ENCODE measurements at regions not wholly inside any gene's neighbourhood (a gene's known extent, or its start where the extent isn't known, plus 50 kb on each side); places are given as distances from the start of the nearest gene placed in this dataset.

DNA sequence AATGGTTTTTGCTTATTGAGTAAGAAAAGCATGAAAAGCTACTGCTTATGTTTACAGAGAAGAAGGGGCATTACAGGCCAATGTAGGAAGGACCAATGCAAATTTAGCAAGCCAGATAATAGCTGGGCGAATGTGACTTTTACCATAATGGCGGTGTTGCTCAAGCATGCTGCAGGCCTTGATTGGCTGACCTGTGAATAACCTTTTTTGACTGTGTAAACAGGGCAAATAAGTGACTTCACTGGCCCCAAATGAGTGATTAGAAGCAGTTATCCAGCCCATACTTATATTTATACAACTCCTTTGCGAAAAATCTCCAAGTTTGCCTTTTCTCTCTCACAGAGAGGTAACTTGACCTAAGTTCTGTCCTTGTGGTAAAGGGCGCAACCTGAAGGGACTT lies 146.9 kb downstream of the SP3 start (continued):
- TF ChIP-seq, protein P1, sequence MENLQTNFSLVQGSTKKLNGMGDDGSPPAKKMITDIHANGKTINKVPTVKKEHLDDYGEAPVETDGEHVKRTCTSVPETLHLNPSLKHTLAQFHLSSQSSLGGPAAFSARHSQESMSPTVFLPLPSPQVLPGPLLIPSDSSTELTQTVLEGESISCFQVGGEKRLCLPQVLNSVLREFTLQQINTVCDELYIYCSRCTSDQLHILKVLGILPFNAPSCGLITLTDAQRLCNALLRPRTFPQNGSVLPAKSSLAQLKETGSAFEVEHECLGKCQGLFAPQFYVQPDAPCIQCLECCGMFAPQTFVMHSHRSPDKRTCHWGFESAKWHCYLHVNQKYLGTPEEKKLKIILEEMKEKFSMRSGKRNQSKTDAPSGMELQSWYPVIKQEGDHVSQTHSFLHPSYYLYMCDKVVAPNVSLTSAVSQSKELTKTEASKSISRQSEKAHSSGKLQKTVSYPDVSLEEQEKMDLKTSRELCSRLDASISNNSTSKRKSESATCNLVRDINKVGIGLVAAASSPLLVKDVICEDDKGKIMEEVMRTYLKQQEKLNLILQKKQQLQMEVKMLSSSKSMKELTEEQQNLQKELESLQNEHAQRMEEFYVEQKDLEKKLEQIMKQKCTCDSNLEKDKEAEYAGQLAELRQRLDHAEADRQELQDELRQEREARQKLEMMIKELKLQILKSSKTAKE (CRISPR knock-in tag; IDR thresholded peaks at IDR 0.05; ENCODE audit: borderline replicate concordance): no peak
- no peak for TF ChIP-seq MZF1 (CRISPR knock-in tag; IDR thresholded peaks at IDR 0.05; ENCODE audit: borderline replicate concordance)
- no peak for TF ChIP-seq MAZ (IDR thresholded peaks at IDR 0.05; ENCODE audit: borderline replicate concordance, low read depth, low read length)
- no peak for TF ChIP-seq MAZ (CRISPR knock-in tag; IDR thresholded peaks at IDR 0.05; ENCODE audit: low read depth)
- no peak for TF ChIP-seq ZNF737 (CRISPR knock-in tag; IDR thresholded peaks at IDR 0.05; ENCODE audit: borderline replicate concordance)
- TF ChIP-seq SRF (IDR thresholded peaks at IDR 0.05; ENCODE audit: low read depth, low read length): no peak
- TF ChIP-seq, protein P2, sequence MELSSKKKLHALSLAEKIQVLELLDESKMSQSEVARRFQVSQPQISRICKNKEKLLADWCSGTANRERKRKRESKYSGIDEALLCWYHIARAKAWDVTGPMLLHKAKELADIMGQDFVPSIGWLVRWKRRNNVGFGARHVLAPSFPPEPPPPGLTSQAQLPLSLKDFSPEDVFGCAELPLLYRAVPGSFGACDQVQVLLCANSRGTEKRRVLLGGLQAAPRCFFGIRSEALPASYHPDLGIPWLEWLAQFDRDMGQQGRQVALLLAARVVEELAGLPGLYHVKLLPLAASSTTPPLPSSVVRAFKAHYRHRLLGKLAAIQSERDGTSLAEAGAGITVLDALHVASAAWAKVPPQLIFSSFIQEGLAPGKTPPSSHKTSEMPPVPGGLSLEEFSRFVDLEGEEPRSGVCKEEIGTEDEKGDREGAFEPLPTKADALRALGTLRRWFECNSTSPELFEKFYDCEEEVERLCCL (CRISPR knock-in tag; IDR thresholded peaks at IDR 0.05; ENCODE audit: borderline replicate concordance): no peak
- TF ChIP-seq, protein P3, sequence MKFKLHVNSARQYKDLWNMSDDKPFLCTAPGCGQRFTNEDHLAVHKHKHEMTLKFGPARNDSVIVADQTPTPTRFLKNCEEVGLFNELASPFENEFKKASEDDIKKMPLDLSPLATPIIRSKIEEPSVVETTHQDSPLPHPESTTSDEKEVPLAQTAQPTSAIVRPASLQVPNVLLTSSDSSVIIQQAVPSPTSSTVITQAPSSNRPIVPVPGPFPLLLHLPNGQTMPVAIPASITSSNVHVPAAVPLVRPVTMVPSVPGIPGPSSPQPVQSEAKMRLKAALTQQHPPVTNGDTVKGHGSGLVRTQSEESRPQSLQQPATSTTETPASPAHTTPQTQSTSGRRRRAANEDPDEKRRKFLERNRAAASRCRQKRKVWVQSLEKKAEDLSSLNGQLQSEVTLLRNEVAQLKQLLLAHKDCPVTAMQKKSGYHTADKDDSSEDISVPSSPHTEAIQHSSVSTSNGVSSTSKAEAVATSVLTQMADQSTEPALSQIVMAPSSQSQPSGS (CRISPR knock-in tag; IDR thresholded peaks at IDR 0.05): no peak

- Histone ChIP-seq H3K79me2 (ENCODE audit: insufficient read depth, low read length) (no peaks in the 10 kb centered on the region), H3K36me3 (replicated peaks in 1 of 2; ENCODE audit: control insufficient read depth in 1 of 2, insufficient read depth in 2 of 2, low read length in 2 of 2) (no peaks in the 10 kb centered on the region), H3K27me3 (ENCODE audit: control insufficient read depth in 1 of 2, insufficient read depth in 2 of 2, low read length in 2 of 2) (peaks cover 2 to 39% of the 10 kb centered on the region in 2 experiments; a peak in 4 of 5 replicates), H2AFZ (ENCODE audit: low read length) (no peak overlapping the region), H3K9me3 (ENCODE audit: low read length) (no peaks in the 10 kb centered on the region), H4K20me1 (ENCODE audit: insufficient read depth, low read length) (no peaks in the 10 kb centered on the region), H3K27ac (ENCODE audit: extremely low read length, insufficient read depth, low read length) (no peak overlapping the region), H3K4me2 (ENCODE audit: low read depth, low read length) (no peak overlapping the region), H3K4me3 (replicated peaks in 1 of 3; ENCODE audit: insufficient read depth in 1 of 3, low read depth in 2 of 3, low read length in 3 of 3) (no peak overlapping the region), H3K4me1 (ENCODE audit: insufficient read depth, low read length) (no peaks in the 10 kb centered on the region), H3K9ac (ENCODE audit: insufficient read depth, low read depth, low read length) (no peak overlapping the region)
- intact Hi-C loops (cut with micrococcal nuclease; ENCODE audit: unreplicated experiment): no loop called here
- 9% methylated on average over 5 of the region's 5 CpGs for WGBS (ENCODE audit: low lambda C conversion rate)
- FAIRE-seq (no peak), ATAC-seq (no peak), DNase-seq (ENCODE audit: low spot score) (no peak)
- ChIA-PET CTCF (ENCODE audit: low intra/inter-chr PET ratio, low total read pairs) (no interaction called here), POLR2A (no interaction called here)
- no TSS peak for BruUV-seq (replicated peaks)
- in situ Hi-C loops (cut with HindIII; ENCODE audit: extremely low pct_ligation_motif_present, low pct_unique_long_range_greater_than_20kb): no loop called here
- no peak for TF ChIP-seq NR2F1 (CRISPR knock-in tag; IDR thresholded peaks at IDR 0.05)
- no peak for TF ChIP-seq YY1 (IDR thresholded peaks at IDR 0.05; ENCODE audit: insufficient read depth, insufficient replicate concordance, low read depth, low read length)
- no peak for TF ChIP-seq CEBPZ (IDR thresholded peaks at IDR 0.05; ENCODE audit: low read length)
- TF ChIP-seq ZNF83 (CRISPR knock-in tag; IDR thresholded peaks at IDR 0.05; ENCODE audit: borderline replicate concordance): no peak
These were observed 145.3 kb downstream of the SP3 start for GRCh38 chr2:173819852-173820251.

Data from HepG2 (cell line).